ENCODE measurements at regions not wholly inside any gene's neighbourhood (a gene's known extent, or its start where the extent isn't known, plus 50 kb on each side); places are given as distances from the start of the nearest gene placed in this dataset.
"Not testable (repeated sequence)": the region's sequence is repeated elsewhere in the genome, so short reads cannot be mapped to it uniquely, and the experiment has no call there.

- Histone ChIP-seq H3K36me3 (ENCODE audit: control insufficient read depth, insufficient read depth, low read length) (no peaks in the 10 kb centered on the region), H3K4me3 (ENCODE audit: insufficient read depth, low read depth, low read length) (no peak overlapping the region), H3K4me1 (ENCODE audit: control insufficient read depth, insufficient read depth, low read length) (no peaks in the 10 kb centered on the region), H3K9me3 (ENCODE audit: control insufficient read depth, low read length) (no peaks in the 10 kb centered on the region), H3K27ac (ENCODE audit: insufficient read depth, low read depth, low read length, poor library complexity, severe bottlenecking) (no peak overlapping the region), H3K27me3 (ENCODE audit: control insufficient read depth, insufficient read depth, low read length, poor library complexity, severe bottlenecking) (no peaks in the 10 kb centered on the region)
- whole genome bisulfite sequencing, 2 experiments: 93 to 94% methylated on average over 9 of the region's 9 CpGs
These were observed 253.6 kb downstream of the HAPSTR1 start for GRCh38 chr16:9345046-9345445.

- H3K4me1 ChIP-seq (ENCODE audit: control insufficient read depth, insufficient read depth, low read length): no peaks in the 10 kb centered on the region
- no peaks in the 10 kb centered on the region for H3K36me3 ChIP-seq (ENCODE audit: control insufficient read depth, insufficient read depth, low read length)
- no peaks in the 10 kb centered on the region for H3K27me3 ChIP-seq (ENCODE audit: control insufficient read depth, insufficient read depth, low read length, poor library complexity, severe bottlenecking)
- 93 to 100% methylated on average over 1 of the region's 1 CpG for WGBS, 2 experiments
- H3K9me3 ChIP-seq (ENCODE audit: control insufficient read depth, low read length): no peaks in the 10 kb centered on the region
- no peak overlapping the region for H3K27ac ChIP-seq (ENCODE audit: insufficient read depth, low read depth, low read length, poor library complexity, severe bottlenecking)
- no peak overlapping the region for H3K4me3 ChIP-seq (ENCODE audit: insufficient read depth, low read depth, low read length)
These were observed 254.4 kb downstream of the HAPSTR1 start for GRCh38 chr16:9345880-9346279.

DNA sequence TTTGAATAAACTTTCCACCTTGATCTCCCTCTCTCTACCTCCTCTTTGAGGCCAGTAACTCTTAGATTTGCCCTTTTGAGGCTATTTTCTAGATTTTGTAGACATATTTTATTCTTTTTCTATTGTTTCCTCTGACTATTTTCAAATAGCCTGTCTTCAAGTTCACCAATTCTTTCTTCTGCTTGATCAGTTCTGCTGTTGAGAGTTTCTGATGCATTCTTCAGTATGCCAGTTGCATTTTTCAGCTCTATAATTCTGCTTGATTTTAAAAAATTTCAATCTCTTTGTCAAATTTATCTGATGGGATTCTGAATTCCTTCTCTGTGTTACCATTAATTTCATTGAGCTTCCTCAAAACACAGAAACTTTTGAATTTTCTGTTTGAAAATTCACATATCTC, 257.5 kb downstream of the HAPSTR1 start:
- no peak overlapping the region for H3K27ac ChIP-seq (ENCODE audit: insufficient read depth, low read depth, low read length, poor library complexity, severe bottlenecking)
- no peak overlapping the region for H3K4me3 ChIP-seq (ENCODE audit: insufficient read depth, low read depth, low read length)
- H3K36me3 ChIP-seq (ENCODE audit: control insufficient read depth, insufficient read depth, low read length): no peaks in the 10 kb centered on the region
- no peaks in the 10 kb centered on the region for H3K27me3 ChIP-seq (ENCODE audit: control insufficient read depth, insufficient read depth, low read length, poor library complexity, severe bottlenecking)
- no peaks in the 10 kb centered on the region for H3K9me3 ChIP-seq (ENCODE audit: control insufficient read depth, low read length)
- H3K4me1 ChIP-seq (ENCODE audit: control insufficient read depth, insufficient read depth, low read length): no peaks in the 10 kb centered on the region

GRCh38 chr16:9349373-9349960, 258.0 kb downstream of the HAPSTR1 start:
- 90 to 96% methylated on average over 8 of the region's 8 CpGs for WGBS, 2 experiments
- H3K27me3 ChIP-seq (ENCODE audit: control insufficient read depth, insufficient read depth, low read length, poor library complexity, severe bottlenecking); H3K4me1 ChIP-seq (ENCODE audit: control insufficient read depth, insufficient read depth, low read length); H3K4me3 ChIP-seq (ENCODE audit: insufficient read depth, low read depth, low read length); H3K27ac ChIP-seq (ENCODE audit: insufficient read depth, low read depth, low read length, poor library complexity, severe bottlenecking); H3K36me3 ChIP-seq (ENCODE audit: control insufficient read depth, insufficient read depth, low read length); H3K9me3 ChIP-seq (ENCODE audit: control insufficient read depth, low read length): not testable (repeated sequence)

- H3K4me3 ChIP-seq (ENCODE audit: insufficient read depth, low read depth, low read length); H3K4me1 ChIP-seq (ENCODE audit: control insufficient read depth, insufficient read depth, low read length); H3K27ac ChIP-seq (ENCODE audit: insufficient read depth, low read depth, low read length, poor library complexity, severe bottlenecking); H3K27me3 ChIP-seq (ENCODE audit: control insufficient read depth, insufficient read depth, low read length, poor library complexity, severe bottlenecking); H3K36me3 ChIP-seq (ENCODE audit: control insufficient read depth, insufficient read depth, low read length); H3K9me3 ChIP-seq (ENCODE audit: control insufficient read depth, low read length): not testable (repeated sequence)
- 95 to 96% methylated on average over 39 of the region's 39 CpGs for WGBS, 2 experiments
These were observed 258.8 kb downstream of the HAPSTR1 start for GRCh38 chr16:9350119-9350799.

DNA sequence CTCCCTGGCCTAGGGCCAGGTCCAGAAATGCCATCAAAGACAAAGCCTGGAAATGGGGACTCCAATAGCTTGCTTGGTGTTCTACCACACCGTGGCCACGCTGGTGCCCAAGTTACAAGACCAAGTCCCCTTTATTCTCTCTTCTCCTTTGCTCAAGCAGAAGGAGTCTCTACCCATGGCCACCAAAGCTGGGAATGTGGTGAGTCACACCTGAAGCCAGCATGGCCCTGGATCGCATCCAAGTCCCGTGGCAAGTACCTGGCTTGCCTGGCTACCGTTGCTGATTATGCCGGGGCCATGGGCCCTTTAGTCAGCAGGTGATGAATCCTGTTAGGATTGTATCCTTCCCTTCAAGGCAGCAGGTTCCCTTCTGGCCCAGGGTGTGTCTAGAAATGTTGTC, 260.0 kb downstream of the HAPSTR1 start:
- 94 to 97% methylated on average over 6 of the region's 6 CpGs for WGBS, 2 experiments
- no peak overlapping the region for H3K27ac ChIP-seq (ENCODE audit: insufficient read depth, low read depth, low read length, poor library complexity, severe bottlenecking)
- H3K4me3 ChIP-seq (ENCODE audit: insufficient read depth, low read depth, low read length): no peak overlapping the region
- no peaks in the 10 kb centered on the region for H3K36me3 ChIP-seq (ENCODE audit: control insufficient read depth, insufficient read depth, low read length)
- H3K4me1 ChIP-seq (ENCODE audit: control insufficient read depth, insufficient read depth, low read length): no peaks in the 10 kb centered on the region
- H3K9me3 ChIP-seq (ENCODE audit: control insufficient read depth, low read length): no peaks in the 10 kb centered on the region
- H3K27me3 ChIP-seq (ENCODE audit: control insufficient read depth, insufficient read depth, low read length, poor library complexity, severe bottlenecking): no peaks in the 10 kb centered on the region

- H3K27ac ChIP-seq (ENCODE audit: insufficient read depth, low read depth, low read length, poor library complexity, severe bottlenecking): no peak overlapping the region
- no peaks in the 10 kb centered on the region for H3K27me3 ChIP-seq (ENCODE audit: control insufficient read depth, insufficient read depth, low read length, poor library complexity, severe bottlenecking)
- no peak overlapping the region for H3K4me3 ChIP-seq (ENCODE audit: insufficient read depth, low read depth, low read length)
- 85 to 90% methylated on average over 1 of the region's 1 CpG for WGBS, 2 experiments
- H3K36me3 ChIP-seq (ENCODE audit: control insufficient read depth, insufficient read depth, low read length): no peaks in the 10 kb centered on the region
- H3K9me3 ChIP-seq (ENCODE audit: control insufficient read depth, low read length): no peaks in the 10 kb centered on the region
- H3K4me1 ChIP-seq (ENCODE audit: control insufficient read depth, insufficient read depth, low read length): no peaks in the 10 kb centered on the region
These were observed 260.5 kb downstream of the HAPSTR1 start for GRCh38 chr16:9351841-9352434.

- Histone ChIP-seq H3K27me3 (ENCODE audit: control insufficient read depth, insufficient read depth, low read length, poor library complexity, severe bottlenecking) (no peaks in the 10 kb centered on the region), H3K4me1 (ENCODE audit: control insufficient read depth, insufficient read depth, low read length) (no peaks in the 10 kb centered on the region), H3K9me3 (ENCODE audit: control insufficient read depth, low read length) (no peaks in the 10 kb centered on the region), H3K4me3 (ENCODE audit: insufficient read depth, low read depth, low read length) (no peak overlapping the region), H3K27ac (ENCODE audit: insufficient read depth, low read depth, low read length, poor library complexity, severe bottlenecking) (no peak overlapping the region), H3K36me3 (ENCODE audit: control insufficient read depth, insufficient read depth, low read length) (no peaks in the 10 kb centered on the region)
- 96 to 100% methylated on average over 2 of the region's 2 CpGs for WGBS, 2 experiments
These were observed 266.4 kb downstream of the HAPSTR1 start for GRCh38 chr16:9357829-9358228.

DNA sequence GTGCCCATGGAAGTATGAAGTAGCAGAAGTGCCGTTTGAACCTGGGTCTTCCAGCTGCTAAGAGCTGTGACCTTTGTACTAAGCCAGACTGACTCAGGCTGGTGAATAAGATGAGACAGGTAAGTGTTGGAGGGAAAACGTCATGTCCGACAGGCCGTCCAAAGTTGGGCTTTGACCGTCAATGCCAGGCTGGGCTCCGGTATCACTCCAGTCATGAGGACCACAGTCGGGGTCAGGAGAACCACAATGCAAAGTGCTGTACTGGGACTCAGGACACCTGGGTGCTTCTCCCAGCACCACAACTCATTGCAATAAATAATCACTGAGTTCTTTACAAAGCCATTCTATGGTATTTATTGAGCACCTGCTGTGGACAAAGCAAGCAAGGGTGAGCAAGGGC, 268.6 kb downstream of the HAPSTR1 start:
- Histone ChIP-seq H3K27ac (ENCODE audit: insufficient read depth, low read depth, low read length, poor library complexity, severe bottlenecking) (no peak overlapping the region), H3K4me1 (ENCODE audit: control insufficient read depth, insufficient read depth, low read length) (no peaks in the 10 kb centered on the region), H3K27me3 (ENCODE audit: control insufficient read depth, insufficient read depth, low read length, poor library complexity, severe bottlenecking) (no peaks in the 10 kb centered on the region), H3K36me3 (ENCODE audit: control insufficient read depth, insufficient read depth, low read length) (no peaks in the 10 kb centered on the region), H3K4me3 (ENCODE audit: insufficient read depth, low read depth, low read length) (no peak overlapping the region), H3K9me3 (ENCODE audit: control insufficient read depth, low read length) (no peaks in the 10 kb centered on the region)
- WGBS, 2 experiments: 95 to 97% methylated on average over 7 of the region's 7 CpGs

DNA sequence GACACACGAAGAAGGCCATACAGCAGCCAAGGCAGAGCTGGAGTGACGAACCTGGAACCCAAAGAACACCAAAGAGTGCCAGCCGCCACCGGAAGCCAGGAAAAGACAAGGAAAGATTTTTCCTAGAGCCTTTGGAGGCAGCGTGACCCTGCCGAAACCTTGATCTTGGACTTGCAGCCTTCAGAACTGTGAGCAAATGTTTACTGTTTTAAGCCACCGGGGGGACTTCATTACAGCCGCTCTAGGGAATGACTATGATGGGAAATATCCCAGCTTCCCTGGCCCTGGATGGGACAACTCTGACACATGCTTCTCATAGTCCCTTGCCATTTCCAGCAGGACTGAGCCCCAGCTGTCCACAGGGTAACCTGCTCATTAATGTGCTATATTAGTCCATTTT, 270.6 kb downstream of the HAPSTR1 start:
- no peak overlapping the region for H3K27ac ChIP-seq (ENCODE audit: insufficient read depth, low read depth, low read length, poor library complexity, severe bottlenecking)
- WGBS, 2 experiments: 93% methylated on average over 8 of the region's 8 CpGs
- no peak overlapping the region for H3K4me3 ChIP-seq (ENCODE audit: insufficient read depth, low read depth, low read length)
- no peaks in the 10 kb centered on the region for H3K9me3 ChIP-seq (ENCODE audit: control insufficient read depth, low read length)
- H3K36me3 ChIP-seq (ENCODE audit: control insufficient read depth, insufficient read depth, low read length): no peaks in the 10 kb centered on the region
- no peaks in the 10 kb centered on the region for H3K27me3 ChIP-seq (ENCODE audit: control insufficient read depth, insufficient read depth, low read length, poor library complexity, severe bottlenecking)
- H3K4me1 ChIP-seq (ENCODE audit: control insufficient read depth, insufficient read depth, low read length): no peaks in the 10 kb centered on the region

All from ectodermal cell (in vitro differentiated cells).